Spleen (tissue), 7 donors: ENCODE measurements at regions not wholly inside any gene's neighbourhood (a gene's known extent, or its start where the extent isn't known, plus 50 kb on each side); places are given as distances from the start of the nearest gene placed in this dataset.

Source experiments
- POLR2A ChIP-seq, 3 donors: fragments of 450-650 bp; IDR thresholded peaks; one replicate each; pipeline ENCODE4 v1.5.1; 2017; ENCODE audit warnings: antibody characterized with exemption in 3 of 3, mild to moderate bottlenecking in 1 of 3
- POLR2AphosphoS5 ChIP-seq, 3 donors: sonication (generic); formaldehyde crosslinking; IDR thresholded peaks; one replicate each; pipeline ENCODE4 v1.5.1; 2017; ENCODE audit warnings: antibody characterized with exemption in 3 of 3
- TF ChIP-seq, protein P1 (sequence below), 11 experiments: fragments of 200-600 bp in 7 of 11; fragments of 450-650 bp in 4 of 11; sonication (generic) in 4 of 11; IDR thresholded peaks in 8 of 11; conservative IDR thresholded peaks in 3 of 11; 1 replicate in 7 of 11; 2 replicates in 4 of 11; pipeline versions ENCODE4 v1.4.0 to v1.8.0; 2016 to 2021; ENCODE audit warnings: antibody characterized with exemption in 11 of 11, inconsistent platforms in 4 of 11, mild to moderate bottlenecking in 1 of 11
- donor health status: DM: no; HTN: no; CAD: no; lungs with moderate emphysema.
- donor health status: DM: no; HTN: no; CAD: no.
- donor health status: DM: no; HTN: no; CAD: no.

DNA sequence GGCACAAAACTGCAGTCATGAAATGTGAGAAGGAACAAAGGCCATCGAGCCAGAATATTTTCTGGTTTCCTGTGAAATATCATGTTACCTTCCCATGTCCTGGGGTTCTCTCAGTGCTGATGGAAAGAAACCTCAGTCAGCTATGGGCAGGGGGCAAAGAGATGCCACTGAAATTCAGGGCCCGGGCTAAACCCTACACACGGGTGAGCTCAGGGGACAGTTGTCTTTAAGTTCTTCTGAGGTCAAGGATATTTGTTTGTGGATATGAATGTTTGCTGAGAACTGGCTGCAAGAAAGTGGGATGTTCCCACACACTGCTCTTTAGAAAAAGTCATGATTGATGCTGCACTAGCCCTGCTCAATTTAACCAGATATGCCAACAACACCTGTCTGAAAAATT lies 187.2 kb downstream of the MEX3B start:
- no peak for TF ChIP-seq POLR2A (IDR thresholded peaks at IDR 0.05)
- TF ChIP-seq, protein P1, sequence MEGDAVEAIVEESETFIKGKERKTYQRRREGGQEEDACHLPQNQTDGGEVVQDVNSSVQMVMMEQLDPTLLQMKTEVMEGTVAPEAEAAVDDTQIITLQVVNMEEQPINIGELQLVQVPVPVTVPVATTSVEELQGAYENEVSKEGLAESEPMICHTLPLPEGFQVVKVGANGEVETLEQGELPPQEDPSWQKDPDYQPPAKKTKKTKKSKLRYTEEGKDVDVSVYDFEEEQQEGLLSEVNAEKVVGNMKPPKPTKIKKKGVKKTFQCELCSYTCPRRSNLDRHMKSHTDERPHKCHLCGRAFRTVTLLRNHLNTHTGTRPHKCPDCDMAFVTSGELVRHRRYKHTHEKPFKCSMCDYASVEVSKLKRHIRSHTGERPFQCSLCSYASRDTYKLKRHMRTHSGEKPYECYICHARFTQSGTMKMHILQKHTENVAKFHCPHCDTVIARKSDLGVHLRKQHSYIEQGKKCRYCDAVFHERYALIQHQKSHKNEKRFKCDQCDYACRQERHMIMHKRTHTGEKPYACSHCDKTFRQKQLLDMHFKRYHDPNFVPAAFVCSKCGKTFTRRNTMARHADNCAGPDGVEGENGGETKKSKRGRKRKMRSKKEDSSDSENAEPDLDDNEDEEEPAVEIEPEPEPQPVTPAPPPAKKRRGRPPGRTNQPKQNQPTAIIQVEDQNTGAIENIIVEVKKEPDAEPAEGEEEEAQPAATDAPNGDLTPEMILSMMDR (IDR thresholded peaks at IDR 0.05 in 8 of 11, conservative IDR thresholded peaks at IDR 0.05 in 3 of 11): no peak
- no peak for TF ChIP-seq POLR2AphosphoS5 (IDR thresholded peaks at IDR 0.05)
